GM21447 (cell line): ENCODE measurements at regions not wholly inside any gene's neighbourhood (a gene's known extent, or its start where the extent isn't known, plus 50 kb on each side); places are given as distances from the start of the nearest gene placed in this dataset.
A peak's percentile ranks its signal among the peaks of the same experiment; 100 is the strongest.

Source experiments
- ATAC-seq: cut with Tn5 transposase; IDR thresholded peaks from one replicate; pipeline ENCODE4 v1.9.1; 2021; ENCODE audit not compliant: unreplicated experiment

GRCh38 chr14:51540364-51540763 lies 111.3 kb upstream of the FRMD6 start:
- no peak for ATAC-seq

- ATAC-seq = no peak
These were observed 107.2 kb upstream of the FRMD6 start for GRCh38 chr14:51544471-51544870.

GRCh38 chr14:51544901-51545300 lies 106.8 kb upstream of the FRMD6 start:
- no peak for ATAC-seq

- no peak for ATAC-seq
These were observed 106.3 kb upstream of the FRMD6 start for GRCh38 chr14:51545396-51545795.

- no peak for ATAC-seq
These were observed 105.6 kb upstream of the FRMD6 start for GRCh38 chr14:51546099-51546498.

- ATAC-seq = no peak
These were observed 105.0 kb upstream of the FRMD6 start for GRCh38 chr14:51546603-51547258.

- ATAC-seq = no peak
These were observed 104.5 kb upstream of the FRMD6 start for GRCh38 chr14:51547260-51547659.

- no peak for ATAC-seq
These were observed 104.0 kb upstream of the FRMD6 start for GRCh38 chr14:51547701-51548100.

GRCh38 chr14:51548187-51548586 lies 103.5 kb upstream of the FRMD6 start:
- no peak for ATAC-seq

- ATAC-seq = no peak
These were observed 101.1 kb upstream of the FRMD6 start for GRCh38 chr14:51550636-51551035.

GRCh38 chr14:51552275-51552674 lies 99.4 kb upstream of the FRMD6 start:
- no peak for ATAC-seq

GRCh38 chr14:51552768-51553404 lies 98.8 kb upstream of the FRMD6 start:
- no peak for ATAC-seq

GRCh38 chr14:51554339-51554920 lies 97.3 kb upstream of the FRMD6 start:
- no peak for ATAC-seq

- no peak for ATAC-seq
These were observed 96.8 kb upstream of the FRMD6 start for GRCh38 chr14:51554953-51555352.

- no peak for ATAC-seq
These were observed 90.6 kb upstream of the FRMD6 start for GRCh38 chr14:51561141-51561540.

GRCh38 chr14:51562816-51563215 lies 88.9 kb upstream of the FRMD6 start:
- no peak for ATAC-seq

GRCh38 chr14:51563560-51563959 lies 88.2 kb upstream of the FRMD6 start:
- ATAC-seq = no peak

- ATAC-seq = no peak
These were observed 87.2 kb upstream of the FRMD6 start for GRCh38 chr14:51564460-51564859.

- ATAC-seq = no peak
These were observed 86.6 kb upstream of the FRMD6 start for GRCh38 chr14:51564986-51565604.

- peak; percentile 50 for ATAC-seq
These were observed 84.7 kb upstream of the FRMD6 start for GRCh38 chr14:51566831-51567582.

GRCh38 chr14:51568366-51568765 lies 83.3 kb upstream of the FRMD6 start:
- no peak for ATAC-seq
